DMS114 treated with DMSO at 0.1 percent for 48 hours (cell line): ENCODE measurements at regions not wholly inside any gene's neighbourhood (a gene's known extent, or its start where the extent isn't known, plus 50 kb on each side); places are given as distances from the start of the nearest gene placed in this dataset.

Experiments used
- DNase-seq: peaks from one replicate; lab custom pipeline; 2025; ENCODE audit not compliant: unreplicated experiment; lab: John Stamatoyannopoulos, UW

DNA sequence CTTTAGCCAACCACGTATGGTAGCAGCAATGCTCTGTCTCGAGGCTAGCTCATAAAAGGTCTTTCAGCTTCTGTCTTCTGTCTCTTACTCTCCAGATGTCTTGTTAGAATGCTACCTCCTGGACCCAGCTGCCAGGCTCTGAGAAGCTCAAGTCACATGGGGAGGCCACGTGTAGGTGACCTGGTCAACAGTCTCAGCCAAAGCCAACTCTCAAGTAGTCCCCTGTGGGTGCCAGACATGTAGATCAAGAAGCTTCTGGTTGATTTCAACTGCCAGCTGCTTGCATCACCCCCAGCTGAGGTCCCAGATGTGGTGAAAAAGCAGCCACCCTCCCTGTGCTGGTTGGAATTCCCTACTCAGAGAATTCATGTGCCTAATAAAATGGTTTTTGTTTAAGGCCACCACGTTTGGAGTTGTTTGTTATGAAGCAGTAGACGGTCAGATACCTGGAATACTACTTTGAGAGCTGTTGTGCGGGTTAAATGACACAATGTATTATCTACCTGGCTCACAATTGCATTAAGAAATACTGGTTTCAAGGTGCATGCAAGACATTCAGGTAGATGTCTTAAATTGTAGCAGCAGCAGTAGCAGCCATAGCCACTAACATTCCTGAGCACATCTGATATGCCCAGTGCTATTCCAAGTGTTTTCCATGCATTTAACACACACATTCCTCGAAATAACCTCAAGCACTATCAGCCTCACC, 131.0 kb upstream of the RFC3 start:
- DNase-seq, result no peak

DNA sequence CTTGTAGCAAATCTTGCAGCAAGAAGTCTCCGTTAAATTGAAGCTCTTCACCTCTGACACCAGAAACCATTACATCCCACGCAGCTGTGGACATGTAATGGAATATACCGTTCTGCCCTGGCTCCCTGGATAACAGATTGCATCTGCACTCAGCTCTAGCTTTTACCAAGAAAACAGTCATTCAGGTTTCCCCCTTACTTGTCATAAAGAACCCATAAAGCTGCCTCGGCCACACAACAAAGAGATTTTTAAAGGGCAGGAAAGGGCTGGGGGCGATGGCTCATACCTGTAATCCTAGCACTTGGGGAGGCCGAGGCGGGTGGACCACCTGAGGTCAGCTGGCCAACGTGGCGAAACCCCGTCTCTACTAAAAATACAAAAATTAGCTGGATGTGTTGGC, 127.6 kb upstream of the RFC3 start:
- DNase-seq, result no peak

DNA sequence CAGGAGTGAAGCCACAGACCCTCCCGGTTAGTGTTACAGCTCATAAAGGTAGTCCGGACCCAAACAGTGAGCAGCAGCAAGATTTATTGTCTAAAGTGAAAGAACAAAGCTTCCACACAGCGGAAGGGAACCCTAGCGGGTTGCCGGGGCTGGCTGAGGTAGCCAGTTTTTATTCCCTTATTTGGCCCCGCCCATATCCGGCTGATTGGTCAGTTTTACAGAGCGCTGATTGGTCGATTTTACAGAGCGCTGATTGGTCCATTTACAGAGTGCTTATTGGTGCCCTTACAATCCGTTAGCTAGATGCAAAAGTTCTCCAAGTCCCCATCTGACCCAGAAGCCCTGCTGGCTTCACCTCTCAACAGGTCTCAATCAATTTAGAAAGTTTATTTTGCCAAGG, 126.0 kb upstream of the RFC3 start:
- no peak for DNase-seq

DNA sequence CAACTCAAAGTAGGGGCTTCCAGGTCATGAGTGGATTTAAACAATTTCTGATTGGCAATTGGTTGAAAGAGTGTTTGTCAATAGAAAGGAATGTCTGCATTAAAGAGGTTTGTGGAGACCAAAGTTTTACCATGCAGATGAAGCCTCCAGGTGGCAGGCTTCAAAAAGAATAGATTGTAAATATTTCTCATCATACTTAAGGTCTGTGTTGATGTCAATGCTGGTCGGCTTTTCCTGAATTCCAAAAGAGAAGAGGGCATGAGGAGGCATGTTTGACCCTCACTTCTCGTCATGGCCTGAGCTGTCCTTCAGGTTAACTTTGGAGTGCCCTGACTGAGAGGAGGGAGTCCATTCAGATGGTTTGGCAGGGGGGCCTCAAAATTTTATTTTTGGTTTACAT, 125.4 kb upstream of the RFC3 start:
- no peak for DNase-seq

DNA sequence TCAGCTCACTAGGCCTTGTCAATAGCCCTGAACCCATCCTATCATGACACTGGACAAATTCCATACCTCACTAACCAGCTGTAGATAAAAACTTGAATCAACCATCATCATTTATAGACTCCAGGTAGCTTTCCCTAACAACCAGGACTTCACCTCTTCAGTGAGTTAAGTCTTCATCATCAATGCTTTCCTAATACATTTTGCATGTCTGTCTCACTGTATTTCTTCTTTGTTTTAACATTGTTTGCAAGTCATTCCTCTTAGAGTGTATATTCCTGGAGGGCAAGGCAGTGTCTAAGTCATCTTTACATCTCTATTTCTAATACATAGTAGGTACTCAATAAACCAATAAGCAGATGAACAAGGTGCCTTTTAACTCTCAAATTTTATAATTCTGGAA, 123.4 kb upstream of the RFC3 start:
- DNase-seq, result no peak

DNA sequence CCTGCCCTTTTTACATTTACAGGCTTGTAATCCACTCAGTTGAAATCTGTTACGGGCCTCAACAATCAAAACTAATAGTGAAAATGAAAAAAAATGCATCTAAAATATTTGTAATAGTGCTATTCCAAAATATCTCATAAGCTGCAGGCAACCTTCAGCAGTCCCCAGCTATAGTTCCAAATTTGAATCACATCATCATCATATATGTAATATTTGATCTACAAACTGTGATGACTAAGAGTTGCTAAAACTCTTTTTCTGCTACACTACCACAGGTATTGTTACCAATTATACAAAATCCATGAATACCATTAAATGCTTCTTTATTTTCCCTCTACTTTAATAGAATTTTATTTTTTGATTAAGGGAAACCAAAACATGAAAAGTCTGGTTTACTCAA, 121.4 kb upstream of the RFC3 start:
- DNase-seq, result no peak

DNA sequence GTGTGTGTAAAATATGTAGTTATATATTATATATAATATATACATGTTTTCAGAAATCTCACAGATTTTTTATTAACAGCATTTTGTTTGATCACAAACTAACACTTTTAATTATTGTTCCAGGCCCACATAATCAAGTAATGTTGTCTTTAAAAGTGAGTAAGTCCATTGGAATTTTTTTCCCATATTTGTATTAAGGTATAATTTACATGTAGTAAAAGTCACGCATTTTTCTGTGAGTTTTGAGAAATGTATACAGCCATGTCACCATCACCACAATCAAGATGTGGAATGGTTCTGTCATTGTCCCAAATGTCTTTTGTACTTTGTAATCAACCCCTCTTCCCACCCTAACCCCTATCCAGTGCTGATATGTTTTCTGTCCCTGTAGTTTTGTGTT, 120.0 kb upstream of the RFC3 start:
- no peak for DNase-seq

DNA sequence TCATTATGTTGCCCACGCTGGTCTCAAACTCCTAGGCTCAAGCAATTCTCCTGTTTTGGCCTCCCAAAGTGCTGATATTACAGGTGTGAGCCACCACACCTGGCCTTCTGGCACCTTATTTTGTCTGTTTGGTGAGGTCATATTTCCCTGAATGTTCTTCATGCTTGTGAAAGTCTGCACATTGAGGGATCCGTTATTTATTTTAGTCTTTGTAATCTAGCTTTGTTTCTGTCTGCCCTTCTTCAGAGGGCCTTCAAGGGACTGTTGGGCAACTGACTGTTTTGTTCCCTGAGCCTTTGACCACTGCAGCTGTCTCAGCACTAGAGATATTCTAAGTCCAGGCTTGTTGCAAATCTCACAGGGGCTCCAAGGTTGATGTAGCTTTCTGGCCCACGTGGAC, 110.5 kb upstream of the RFC3 start:
- no peak for DNase-seq

DNA sequence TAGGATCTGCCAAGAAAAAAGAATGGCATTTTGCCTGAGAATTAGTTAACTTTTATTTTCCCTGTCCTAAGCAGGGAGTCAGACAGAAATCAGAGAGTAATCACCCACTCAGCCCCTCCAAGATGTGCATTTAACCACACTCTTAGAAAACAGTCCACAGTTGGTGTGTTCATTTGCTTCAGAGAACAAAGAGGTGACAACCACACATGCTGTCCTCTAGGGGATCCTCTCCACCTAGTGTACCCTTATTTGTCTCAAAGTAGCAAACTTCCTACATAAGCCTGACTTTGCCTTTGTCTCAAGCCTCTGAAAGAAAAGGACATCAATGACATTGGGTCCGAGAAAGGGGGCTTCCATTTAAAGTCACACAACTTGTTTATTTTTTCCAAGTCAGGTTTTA, 107.0 kb upstream of the RFC3 start:
- DNase-seq, result no peak

DNA sequence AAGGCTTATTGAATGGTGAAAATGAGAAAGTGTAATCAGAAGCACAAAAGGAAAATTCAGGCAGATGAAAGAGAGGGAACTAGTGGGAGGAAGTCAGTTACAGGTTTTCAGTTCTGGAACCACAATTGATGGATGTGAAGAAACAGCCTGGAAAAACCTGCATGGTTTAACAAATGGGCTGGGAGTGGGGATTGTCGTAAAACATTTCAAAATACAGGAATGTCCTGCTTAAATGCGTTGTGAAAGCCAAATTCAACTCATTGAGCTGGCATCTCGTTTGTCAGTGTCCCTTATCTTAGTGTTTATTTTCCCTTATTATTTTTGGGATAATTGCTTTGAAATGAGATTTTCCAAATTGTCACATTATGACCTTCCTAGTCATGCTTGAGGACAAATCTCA, 106.5 kb upstream of the RFC3 start:
- no peak for DNase-seq

DNA sequence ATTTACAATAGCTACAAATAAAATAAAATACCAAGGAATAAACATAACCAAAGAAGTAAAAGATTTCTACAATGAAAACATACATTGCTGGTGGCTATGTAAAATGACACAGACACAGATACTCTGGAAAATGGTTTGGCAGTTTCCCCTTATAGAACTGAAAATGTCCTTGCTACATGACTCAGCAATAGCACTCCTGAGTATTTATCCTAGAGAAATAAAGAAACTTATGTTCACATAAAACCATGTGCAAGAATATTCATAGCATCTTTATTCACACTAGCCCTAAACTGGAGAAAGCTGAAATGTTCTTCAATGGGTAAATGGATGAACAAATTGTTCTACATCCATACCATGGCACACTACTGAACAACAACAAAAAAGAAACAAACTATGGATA, 100.2 kb upstream of the RFC3 start:
- no peak for DNase-seq

DNA sequence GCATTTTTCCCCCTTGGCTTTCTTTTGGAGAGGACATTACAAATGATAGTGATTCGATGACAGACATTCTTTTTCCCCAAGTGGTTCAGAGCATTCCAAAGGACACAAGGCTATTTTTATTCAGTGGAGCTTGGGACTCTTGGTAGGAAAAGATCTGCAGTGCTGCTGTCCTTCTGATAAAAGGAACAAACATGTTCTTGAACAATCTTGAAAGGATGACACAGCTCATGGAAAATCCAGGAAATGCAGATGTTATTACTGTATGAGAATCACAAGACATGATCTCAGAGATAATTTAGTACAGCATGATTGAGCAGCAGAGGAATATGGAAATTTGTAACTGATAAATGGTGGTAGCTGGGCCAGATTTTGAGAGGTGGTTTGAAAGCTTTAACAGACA, 96.2 kb upstream of the RFC3 start:
- no peak for DNase-seq

DNA sequence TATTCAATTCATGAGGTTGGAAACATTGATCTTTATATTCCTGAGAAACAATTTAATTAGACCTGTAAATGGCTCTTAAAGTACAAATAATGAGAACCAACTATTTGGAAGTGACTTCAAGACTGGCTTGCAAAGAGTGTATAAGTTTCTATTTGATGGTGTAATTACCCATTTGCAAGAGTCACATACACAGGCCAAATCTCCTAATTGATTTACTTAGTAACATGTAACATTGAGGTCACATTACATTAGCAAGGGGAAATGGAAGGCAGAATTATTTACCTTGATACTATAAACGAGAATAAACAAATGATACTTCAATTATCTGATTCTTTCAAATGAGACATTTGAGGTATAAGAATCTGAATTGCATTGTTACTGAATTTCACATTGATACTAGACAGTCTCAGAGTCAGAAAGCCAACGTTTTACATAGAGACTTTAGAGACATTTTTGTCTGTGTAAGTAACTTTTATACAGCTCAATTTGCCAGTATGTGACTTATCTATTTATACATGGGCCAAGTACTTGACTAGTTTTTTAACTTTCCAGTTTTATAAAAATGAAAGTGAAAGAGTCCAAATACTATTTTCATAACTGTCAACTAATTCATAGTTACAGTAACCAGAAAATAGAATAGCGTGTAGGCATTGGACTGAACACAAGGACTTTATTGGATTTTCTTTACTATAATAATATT, 95.6 kb upstream of the RFC3 start:
- no peak for DNase-seq

DNA sequence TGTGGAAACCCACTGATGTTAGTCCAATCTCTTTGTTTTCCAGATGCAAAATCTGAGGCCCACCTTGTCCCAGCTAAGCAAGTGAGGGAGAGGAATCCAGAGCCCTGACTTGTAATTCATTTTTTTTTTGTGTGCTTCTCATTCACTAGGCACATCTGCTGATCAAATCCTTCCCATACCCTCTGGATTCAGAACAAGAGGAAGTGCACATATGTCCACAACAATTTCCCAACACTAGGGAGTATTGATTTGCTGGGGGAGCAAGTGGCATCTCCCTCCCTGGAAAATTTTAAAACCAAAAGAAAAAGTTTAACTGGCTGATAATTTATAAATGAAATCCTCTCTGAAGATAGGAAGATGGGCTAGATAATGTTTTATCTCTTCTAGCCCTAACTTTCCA, 94.6 kb upstream of the RFC3 start:
- no peak for DNase-seq

DNA sequence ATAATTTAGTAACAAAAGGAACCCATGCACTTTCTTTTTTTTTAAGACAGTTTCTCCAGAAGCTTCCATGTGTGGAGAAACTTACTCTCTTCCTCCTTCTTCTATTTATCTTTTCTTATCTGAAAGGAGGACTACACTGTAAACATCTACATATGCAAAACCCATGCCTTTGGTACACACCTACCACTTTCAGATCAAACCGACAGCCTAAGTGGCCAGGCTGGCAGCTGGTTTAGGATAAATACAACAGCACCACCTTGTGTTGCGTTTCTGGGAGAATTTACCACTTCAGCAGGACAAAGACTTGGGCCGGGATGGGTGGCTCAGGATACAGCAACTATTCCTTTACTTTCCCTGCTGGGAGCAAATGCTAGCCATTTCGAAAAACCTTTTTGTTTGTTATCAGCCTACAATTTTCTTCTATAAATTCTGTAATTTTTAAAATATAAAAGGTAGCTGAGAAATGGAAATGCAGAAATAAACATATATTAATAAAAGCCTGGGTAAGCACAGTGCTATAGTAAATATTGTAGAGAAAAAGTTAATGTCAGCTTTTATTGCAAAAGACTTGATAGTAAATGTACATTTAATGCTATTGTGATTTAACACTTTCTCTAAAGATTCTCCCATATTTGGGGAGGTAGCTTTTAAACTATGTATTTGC, 94.0 kb upstream of the RFC3 start:
- DNase-seq, result peak; percentile 45

DNA sequence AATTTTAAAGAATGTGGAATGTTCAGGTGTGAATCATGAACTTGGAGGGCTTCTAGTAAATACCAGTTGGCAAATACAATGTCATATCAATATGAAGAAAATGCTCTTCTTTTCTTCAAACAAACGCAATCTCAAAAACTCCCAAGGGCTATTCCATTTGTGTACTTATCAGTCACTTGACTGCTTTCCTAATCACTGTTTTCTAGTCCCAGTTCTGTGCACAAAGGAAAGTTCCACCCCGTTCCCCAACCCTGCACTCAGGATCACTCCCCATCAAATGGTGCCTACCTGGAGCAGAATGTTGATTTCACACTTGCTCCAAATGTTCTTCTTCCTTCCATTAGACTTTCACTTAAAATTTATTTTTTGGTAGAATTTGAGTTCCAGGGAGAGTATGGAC, 92.6 kb upstream of the RFC3 start:
- DNase-seq, result no peak

DNA sequence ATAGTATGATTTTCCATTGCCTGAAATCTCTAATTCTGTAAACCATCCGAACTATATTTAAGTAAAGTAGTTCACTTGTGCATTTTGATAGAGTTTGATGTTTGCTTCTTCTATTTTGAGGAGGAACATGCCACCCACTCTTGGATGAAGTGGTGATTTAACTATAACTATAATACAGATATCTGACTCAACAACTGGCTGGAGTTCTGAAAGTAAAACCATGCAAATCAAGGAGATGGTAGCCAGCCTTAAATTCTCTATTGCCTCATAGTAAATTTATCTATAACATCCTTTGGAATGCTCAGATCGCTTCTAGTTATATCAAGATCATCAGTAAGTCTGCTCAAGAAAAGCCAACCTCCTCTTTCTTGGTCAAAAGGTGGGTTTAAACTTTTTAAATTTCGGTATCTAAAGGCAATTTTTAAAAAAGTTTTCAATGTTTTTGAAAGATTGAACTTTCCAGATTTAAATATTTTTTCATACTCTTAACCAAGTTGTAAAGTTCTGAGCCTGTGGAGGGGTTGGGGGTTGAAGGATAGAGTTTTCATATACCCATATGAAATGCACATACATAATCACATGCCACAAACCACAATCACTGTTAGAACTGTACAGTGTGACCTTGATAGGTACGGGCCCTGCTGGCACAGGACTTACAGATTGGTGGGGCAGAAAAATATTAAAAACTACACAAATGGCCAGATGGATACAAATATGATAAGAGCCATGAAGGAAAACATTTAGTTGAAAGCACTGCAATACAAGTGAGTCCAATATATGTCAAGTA, 90.5 kb upstream of the RFC3 start:
- no peak for DNase-seq

DNA sequence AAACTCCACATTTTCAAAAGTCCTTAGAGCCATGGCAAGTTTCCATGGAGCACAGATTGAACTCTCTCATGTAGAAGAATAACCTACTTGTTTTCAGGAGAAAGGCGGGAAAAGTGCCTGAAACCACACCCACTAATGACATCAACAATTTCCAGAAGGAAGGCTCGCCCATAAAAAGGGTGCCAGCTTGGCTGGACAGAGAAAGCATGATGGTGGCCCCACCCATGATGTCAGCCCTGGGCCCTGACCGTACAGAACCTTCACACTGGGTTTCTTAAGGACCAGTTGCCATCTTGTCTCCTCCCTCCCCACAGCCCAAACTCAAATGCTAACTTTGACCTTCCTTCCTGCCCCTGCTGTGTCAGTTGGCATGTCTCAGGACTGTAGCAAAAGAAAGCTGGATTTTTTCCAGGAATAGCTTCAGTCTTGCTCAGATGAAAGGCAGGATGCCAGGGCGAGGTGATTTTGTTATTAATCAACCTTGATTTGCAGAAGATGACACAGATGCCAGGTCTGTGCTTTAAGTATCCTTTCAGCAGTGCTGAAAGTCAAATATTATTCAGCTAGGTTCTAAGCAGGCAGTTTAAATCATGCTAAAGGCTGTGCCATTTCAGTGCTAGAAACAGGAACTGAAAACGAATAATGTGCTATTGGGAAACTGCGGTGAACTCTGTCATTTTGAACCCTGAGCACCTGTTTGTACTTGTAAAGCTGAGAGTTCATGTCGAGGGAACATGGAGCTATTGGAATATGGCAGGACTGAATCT, 89.5 kb upstream of the RFC3 start:
- no peak for DNase-seq

DNA sequence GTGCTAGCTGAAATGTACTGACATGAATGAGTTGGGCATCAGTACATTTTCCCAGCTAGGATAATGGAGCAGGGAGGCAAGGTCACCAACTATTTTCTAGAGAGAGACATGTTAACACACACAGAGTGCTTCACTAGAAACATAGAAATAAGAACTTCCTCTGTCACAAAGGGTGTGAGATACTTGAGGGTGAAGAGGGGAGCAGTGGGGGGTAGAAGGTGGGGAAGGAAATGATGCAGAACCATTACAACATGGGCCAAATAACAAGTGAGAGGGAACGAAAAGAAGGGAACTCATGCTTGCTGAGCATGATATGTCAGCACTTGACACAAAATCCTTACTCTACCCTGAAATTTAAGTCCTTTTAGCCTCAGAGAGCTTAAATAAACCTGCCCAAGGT, 87.8 kb upstream of the RFC3 start:
- DNase-seq, result no peak

DNA sequence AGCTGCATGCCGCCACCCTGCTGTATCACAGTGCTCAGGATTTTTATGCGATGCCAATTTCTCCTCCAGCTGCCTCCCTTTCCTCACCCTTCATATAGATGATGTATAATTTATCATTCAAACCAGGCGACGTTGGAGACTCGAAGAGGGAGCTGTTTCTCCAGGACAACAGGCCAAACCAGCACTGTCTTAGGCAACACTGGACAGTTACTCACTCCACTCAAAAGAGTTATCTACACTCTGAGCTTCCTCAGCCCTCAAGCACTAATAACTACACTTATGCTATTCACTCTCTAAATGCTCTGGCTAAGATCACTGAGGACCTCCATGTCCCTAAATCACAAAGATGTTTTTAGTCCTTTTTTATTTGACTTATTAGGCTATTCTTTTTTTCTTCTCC, 87.3 kb upstream of the RFC3 start:
- DNase-seq, result no peak

DNA sequence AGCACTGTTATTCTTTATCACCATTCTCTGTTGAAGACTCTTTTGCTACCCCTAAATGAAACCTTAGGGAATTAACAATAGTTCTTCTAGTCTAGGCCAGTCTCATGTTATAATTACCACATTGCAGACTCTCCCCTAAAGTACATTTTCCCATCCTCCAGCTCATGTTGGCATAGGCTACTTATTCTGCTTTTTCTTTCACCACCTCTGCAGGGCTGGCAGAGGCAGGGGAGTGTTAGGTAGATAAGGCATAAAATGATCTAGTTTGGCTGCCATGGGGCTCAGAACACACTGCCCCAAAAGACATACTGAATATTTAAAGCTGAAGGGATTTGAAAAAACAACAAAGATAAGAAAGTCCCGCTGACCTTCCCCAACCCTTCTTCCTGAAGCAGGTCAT, 82.7 kb upstream of the RFC3 start:
- DNase-seq, result no peak
